IMR-90 (cell line): ENCODE measurements at regions not wholly inside any gene's neighbourhood (a gene's known extent, or its start where the extent isn't known, plus 50 kb on each side); places are given as distances from the start of the nearest gene placed in this dataset.

Experiments used
- ATAC-seq: fragments of 200-7000 bp; cut with Tn5 transposase; 2 replicates; pipeline ENCODE4 v1.9.1; 2020; ENCODE audit warnings: low read depth, mild to moderate bottlenecking, moderate library complexity
- BruUV-seq: library from RNA; stranded (reverse); fragments of 400-500 nt; replicated peaks from 2 replicates; lab custom pipeline; 2021; lab: Mats Ljungman, UMichigan
- CTCF ChIA-PET: fragments of 300-600 bp; formaldehyde crosslinking; extraction: SDS; loops from one replicate; lab custom pipeline; 2021; ENCODE audit warnings: antibody characterized with exemption; lab: Yijun Ruan, JAX
- POLR2A ChIA-PET: fragments of 300-600 bp; sonication (Branson Sonifier 250); formaldehyde crosslinking; loops from one replicate; lab custom pipeline; 2022; ENCODE audit warnings: antibody characterized with exemption; ENCODE audit not compliant: unreplicated experiment; lab: Charles Lee
- DNase-seq: peaks from one replicate; pipeline ENCODE4 v3.0.0; 2013
- H2AFZ ChIP-seq: replicated peaks from 2 replicates; pipeline ENCODE3; 2013; ENCODE audit warnings: low read length, mild to moderate bottlenecking; ENCODE audit not compliant: poor library complexity
- H2AK5ac ChIP-seq: 2 replicates; pipeline ENCODE4 v1.6.1; 2013; ENCODE audit warnings: low read depth, low read length, inconsistent platforms
- H2AK9ac ChIP-seq: replicated peaks from 2 replicates; pipeline ENCODE3; 2013; ENCODE audit warnings: mild to moderate bottlenecking, low read depth, low read length, moderate library complexity; ENCODE audit not compliant: poor library complexity
- H2BK120ac ChIP-seq: 2 replicates; pipeline ENCODE4 v1.6.1; 2013; ENCODE audit warnings: low read depth, low read length, inconsistent platforms
- H2BK15ac ChIP-seq: 3 replicates; pipeline ENCODE4 v1.6.1; 2013; ENCODE audit warnings: low read depth, low read length, inconsistent platforms
- H2BK20ac ChIP-seq: 2 replicates; pipeline ENCODE4 v1.6.1; 2013; ENCODE audit warnings: low read depth, mild to moderate bottlenecking, inconsistent platforms, low read length, moderate library complexity
- H2BK5ac ChIP-seq: 2 replicates; pipeline ENCODE4 v1.6.1; 2013; ENCODE audit warnings: mild to moderate bottlenecking, low read depth, low read length, inconsistent platforms; ENCODE audit not compliant: poor library complexity, severe bottlenecking
- H3K14ac ChIP-seq: replicated peaks from 2 replicates; pipeline ENCODE4 v1.6.1; 2013; ENCODE audit warnings: low read depth, low read length, inconsistent platforms
- H3K18ac ChIP-seq: 2 replicates; pipeline ENCODE4 v1.6.1; 2013; ENCODE audit warnings: low read depth, low read length, control low read depth
- H3K23ac ChIP-seq: 2 replicates; pipeline ENCODE4 v1.6.1; 2013; ENCODE audit warnings: low read depth, low read length, inconsistent platforms
- H3K27ac ChIP-seq: 2 replicates; pipeline ENCODE4 v1.5.1; 2013; ENCODE audit warnings: mild to moderate bottlenecking, control low read depth, low read length; ENCODE audit not compliant: insufficient read depth
- H3K27me3 ChIP-seq: 2 replicates; pipeline ENCODE4 v1.6.1; 2013; ENCODE audit warnings: low read length; ENCODE audit not compliant: control insufficient read depth, insufficient read depth
- H3K36me3 ChIP-seq: 2 replicates; pipeline ENCODE4 v1.6.1; 2013; ENCODE audit warnings: low read length, mixed read lengths; ENCODE audit not compliant: control insufficient read depth, insufficient read depth
- H3K4ac ChIP-seq: 2 replicates; pipeline ENCODE4 v1.6.1; 2013; ENCODE audit warnings: low read depth, low read length, inconsistent platforms
- H3K4me1 ChIP-seq: 2 replicates; pipeline ENCODE4 v1.6.1; 2013; ENCODE audit warnings: low read length, mixed read lengths; ENCODE audit not compliant: control insufficient read depth, insufficient read depth
- H3K4me2 ChIP-seq: 2 replicates; pipeline ENCODE4 v1.6.1; 2013; ENCODE audit warnings: low read depth, mild to moderate bottlenecking, control low read depth, low read length, moderate library complexity
- H3K4me3 ChIP-seq: 2 replicates; pipeline ENCODE4 v1.5.1; 2013; ENCODE audit warnings: low read depth, mild to moderate bottlenecking, control low read depth, low read length, moderate library complexity; ENCODE audit not compliant: insufficient read depth
- H3K56ac ChIP-seq: 2 replicates; pipeline ENCODE4 v1.6.1; 2013; ENCODE audit warnings: low read length, inconsistent platforms; ENCODE audit not compliant: insufficient read depth; ENCODE audit errors: extremely low read depth
- H3K79me1 ChIP-seq, 2 experiments: 2 replicates each; pipeline ENCODE4 v1.6.1; 2013; ENCODE audit warnings: low read length in 2 of 2, inconsistent platforms in 1 of 2, low read depth in 1 of 2
- H3K9ac ChIP-seq: 2 replicates; pipeline ENCODE4 v1.6.1; 2013; ENCODE audit warnings: low read depth, low read length, control low read depth
- H3K9me1 ChIP-seq: 2 replicates; pipeline ENCODE4 v1.6.1; 2013; ENCODE audit warnings: low read length, inconsistent platforms; ENCODE audit not compliant: insufficient read depth
- H3K9me3 ChIP-seq: 2 replicates; pipeline ENCODE4 v1.6.1; 2013; ENCODE audit warnings: low read length; ENCODE audit not compliant: control insufficient read depth, insufficient read depth
- H4K20me1 ChIP-seq: 2 replicates; pipeline ENCODE4 v1.6.1; 2013; ENCODE audit warnings: low read length, inconsistent platforms; ENCODE audit not compliant: insufficient read depth
- H4K5ac ChIP-seq: 2 replicates; pipeline ENCODE4 v1.6.1; 2013; ENCODE audit warnings: mild to moderate bottlenecking, low read depth, low read length, control low read depth
- H4K8ac ChIP-seq, 2 experiments: 2 replicates each; pipeline ENCODE4 v1.6.1; 2013; ENCODE audit warnings: low read depth in 2 of 2, low read length in 2 of 2, control low read depth in 1 of 2, inconsistent platforms in 1 of 2
- H4K91ac ChIP-seq: 2 replicates; pipeline ENCODE4 v1.6.1; 2013; ENCODE audit warnings: low read depth, low read length, inconsistent platforms; ENCODE audit not compliant: insufficient read depth
- BHLHE40 ChIP-seq: fragments of 150-350 bp; IDR thresholded peaks from 2 replicates; pipeline ENCODE4 v1.6.1; 2016; ENCODE audit warnings: mild to moderate bottlenecking, low read depth, low read length
- CEBPB ChIP-seq: IDR thresholded peaks from 2 replicates; pipeline ENCODE4 v1.6.1; 2012; ENCODE audit warnings: low read depth, low read length, improper control_type of control experiment
- CHD1 ChIP-seq: IDR thresholded peaks from 2 replicates; pipeline ENCODE4 v1.6.1; 2012; ENCODE audit warnings: low read depth, low read length, improper control_type of control experiment
- FOS ChIP-seq: fragments of 150-350 bp; IDR thresholded peaks from 2 replicates; pipeline ENCODE4 v1.6.1; 2016; ENCODE audit warnings: low read depth, low read length
- MAFK ChIP-seq: IDR thresholded peaks from 2 replicates; pipeline ENCODE4 v1.6.1; 2012; ENCODE audit warnings: low read depth, low read length, improper control_type of control experiment
- MAZ ChIP-seq: IDR thresholded peaks from 2 replicates; pipeline ENCODE4 v1.6.1; 2012; ENCODE audit warnings: low read depth, mild to moderate bottlenecking, low read length, improper control_type of control experiment, moderate library complexity, borderline replicate concordance
- MXI1 ChIP-seq: IDR thresholded peaks from 2 replicates; pipeline ENCODE4 v1.6.1; 2012; ENCODE audit warnings: low read depth, mild to moderate bottlenecking, low read length, moderate library complexity, borderline replicate concordance
- NFE2L2 ChIP-seq: fragments of 150-350 bp; IDR thresholded peaks from 2 replicates; pipeline ENCODE4 v1.6.1; 2016; ENCODE audit warnings: low read depth, mild to moderate bottlenecking, low read length
- POLR2A ChIP-seq: IDR thresholded peaks from 2 replicates; pipeline ENCODE4 v1.6.1; 2012; ENCODE audit warnings: mild to moderate bottlenecking, low read depth, low read length
- RAD21 ChIP-seq: IDR thresholded peaks from 2 replicates; pipeline ENCODE4 v1.6.1; 2012; ENCODE audit warnings: low read length, improper control_type of control experiment
- RCOR1 ChIP-seq: IDR thresholded peaks from 2 replicates; pipeline ENCODE4 v1.6.1; 2012; ENCODE audit warnings: mild to moderate bottlenecking, low read length, improper control_type of control experiment; ENCODE audit not compliant: insufficient replicate concordance
- RFX5 ChIP-seq: IDR thresholded peaks from 2 replicates; pipeline ENCODE4 v1.8.0; 2012; ENCODE audit warnings: low read depth, mild to moderate bottlenecking, low read length, moderate library complexity
- SMC3 ChIP-seq: fragments of 150-350 bp; IDR thresholded peaks from 2 replicates; pipeline ENCODE4 v1.6.1; 2016; ENCODE audit warnings: low read depth, mild to moderate bottlenecking, antibody characterized with exemption, low read length, moderate library complexity
- WGBS, 2 experiments: methylation state at CpG; one replicate each; pipeline versions ENCODE4 v1.1.5 to v1.1.7; 2013; ENCODE audit warnings: missing lambda C conversion rate in 2 of 2; ENCODE audit not compliant: insufficient read length in 1 of 2; ENCODE audit errors: extremely low coverage in 2 of 2; 5-methylcytosine and 5-hydroxymethylcytosine counted together
- dilution Hi-C: fragments of 300-500 bp; cut with HindIII; formaldehyde crosslinking; loops from one replicate; pipeline ENCODE4 v1.14.3; 2018; ENCODE audit warnings: low sequenced_read_pairs; ENCODE audit not compliant: unreplicated experiment
- in situ Hi-C: fragments of 300-500 bp; cut with MboI; formaldehyde crosslinking; loops from 3 replicates; pipeline ENCODE4 v1.14.3; 2019; ENCODE audit warnings: low sequenced_read_pairs, inconsistent platforms, mixed read lengths
- intact Hi-C: fragments of 100-400 bp; cut with micrococcal nuclease; formaldehyde crosslinking; loops from 2 replicates; pipeline ENCODE4 v1.10.0; 2022
- TF ChIP-seq, protein P1 (sequence below): fragments of 150-350 bp; IDR thresholded peaks from 2 replicates; pipeline ENCODE4 v1.6.1; 2017; ENCODE audit warnings: mild to moderate bottlenecking, antibody characterized with exemption, low read length, low read depth
- TF ChIP-seq, protein P2 (sequence below): fragments of 150-350 bp; IDR thresholded peaks from 2 replicates; pipeline ENCODE4 v1.6.1; 2016; ENCODE audit warnings: low read depth, mild to moderate bottlenecking, low read length, moderate library complexity, borderline replicate concordance
- TF ChIP-seq, protein P3 (sequence below): conservative IDR thresholded peaks from 2 replicates; pipeline ENCODE4 v1.5.1; 2012; ENCODE audit warnings: mild to moderate bottlenecking, low read depth, low read length, improper control_type of control experiment

DNA sequence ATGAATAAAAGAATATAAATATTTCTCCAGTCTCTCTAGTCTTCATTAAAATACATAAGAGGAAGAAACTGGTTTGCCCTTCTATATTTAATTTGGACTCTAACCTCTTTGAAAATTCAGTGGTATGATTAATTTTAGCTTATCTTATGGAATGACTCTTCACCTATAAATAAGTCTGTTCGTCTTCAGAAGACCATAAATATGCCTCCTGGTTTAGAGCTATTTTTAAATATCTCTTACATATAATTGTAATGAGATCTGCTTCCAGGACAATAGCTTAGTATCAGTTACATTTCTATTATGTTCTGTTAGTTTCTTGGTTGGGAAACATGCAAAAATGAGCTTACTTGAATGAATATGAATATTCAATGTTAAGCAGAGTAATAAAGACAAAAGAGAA is 257.5 kb upstream of the HMGA2 start:
- in situ Hi-C loops: no loop called here

More for the DNA sequence above, 257.5 kb upstream of the HMGA2 start:
- BruUV-seq: no TSS peak
- H4K5ac ChIP-seq: 0 out of 2 replicates have a peak overlapping the region, but pooled peaks have one; percentile 37
- no peak for ATAC-seq
- H3K14ac ChIP-seq: peak overlapping the region; percentile 99; the same call in 1 of the 2 replicates
- peak overlapping the region; percentile 98; the same call in 1 of the 2 replicates for H3K4ac ChIP-seq
- H2BK5ac ChIP-seq: peak overlapping the region; percentile 98
- peaks cover 23% of the 10 kb centered on the region for H3K4me1 ChIP-seq
- WGBS, 2 experiments: no CpG with 5 or more reads among the region's 1 CpG
- no peaks in the 10 kb centered on the region for H3K27me3 ChIP-seq
- H2BK15ac ChIP-seq: no peak overlapping the region
- DNase-seq: peak; percentile 45
- peak overlapping the region; percentile 65; the same call in 1 of the 2 replicates for H3K9ac ChIP-seq
- no peak overlapping the region for H2AK9ac ChIP-seq
- peak overlapping the region; percentile 78 to 98; a peak in 2 of 4 replicates for H4K8ac ChIP-seq
- peak overlapping the region; percentile 95 for H3K56ac ChIP-seq
- H3K9me3 ChIP-seq: no peaks in the 10 kb centered on the region
- H2AK5ac ChIP-seq: no peak overlapping the region
- no peak overlapping the region for H2AFZ ChIP-seq
- peak overlapping the region; percentile 99 for H2BK120ac ChIP-seq
- peaks cover 15% of the 10 kb centered on the region for H3K9me1 ChIP-seq
- POLR2A ChIA-PET: interaction anchor here (0.7 to 1.3 kb wide), 3 partner anchors 8 to 36 kb away, joined by 3 to 6 read pairs (median 4); no protein-coding TSS in a partner anchor
- dilution Hi-C loops (no loop called here), intact Hi-C loops (loop anchor here (1.0 to 5.0 kb wide), 3 partner anchors 30 to 541 kb away; no protein-coding TSS in a partner anchor)
- no peak overlapping the region for H3K4me3 ChIP-seq
- peak overlapping the region; percentile 89 for H3K4me2 ChIP-seq
- H3K79me1 ChIP-seq: peaks cover 0 to 28% of the 10 kb centered on the region in 2 experiments; a peak in 2 of 4 replicates
- peaks cover 6% of the 10 kb centered on the region; the same call in 1 of the 2 replicates for H4K20me1 ChIP-seq
- H3K18ac ChIP-seq: peak overlapping the region; percentile 97
- CTCF ChIA-PET: interaction anchor here (1.3 to 1.4 kb wide), 2 partner anchors 10 to 36 kb away, joined by 7 to 13 read pairs; no protein-coding TSS in a partner anchor
- no peak overlapping the region; the same call in 1 of the 2 replicates for H3K23ac ChIP-seq
- H2BK20ac ChIP-seq: peak overlapping the region; percentile 99; the same call in 1 of the 2 replicates
- no peaks in the 10 kb centered on the region for H3K36me3 ChIP-seq
- H3K27ac ChIP-seq: peak overlapping the region; percentile 89; the same call in 1 of the 2 replicates
- H4K91ac ChIP-seq: 0 out of 2 replicates have a peak overlapping the region, but pooled peaks have one; percentile 90
- TF ChIP-seq BHLHE40: no peak
- TF ChIP-seq, protein P1, sequence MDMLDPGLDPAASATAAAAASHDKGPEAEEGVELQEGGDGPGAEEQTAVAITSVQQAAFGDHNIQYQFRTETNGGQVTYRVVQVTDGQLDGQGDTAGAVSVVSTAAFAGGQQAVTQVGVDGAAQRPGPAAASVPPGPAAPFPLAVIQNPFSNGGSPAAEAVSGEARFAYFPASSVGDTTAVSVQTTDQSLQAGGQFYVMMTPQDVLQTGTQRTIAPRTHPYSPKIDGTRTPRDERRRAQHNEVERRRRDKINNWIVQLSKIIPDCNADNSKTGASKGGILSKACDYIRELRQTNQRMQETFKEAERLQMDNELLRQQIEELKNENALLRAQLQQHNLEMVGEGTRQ: no peak
- no peak for TF ChIP-seq MAZ
- no peak for TF ChIP-seq RCOR1
- TF ChIP-seq RFX5: no peak
- no peak for TF ChIP-seq CHD1
- TF ChIP-seq SMC3: no peak
- TF ChIP-seq RAD21: no peak
- TF ChIP-seq, protein P2, sequence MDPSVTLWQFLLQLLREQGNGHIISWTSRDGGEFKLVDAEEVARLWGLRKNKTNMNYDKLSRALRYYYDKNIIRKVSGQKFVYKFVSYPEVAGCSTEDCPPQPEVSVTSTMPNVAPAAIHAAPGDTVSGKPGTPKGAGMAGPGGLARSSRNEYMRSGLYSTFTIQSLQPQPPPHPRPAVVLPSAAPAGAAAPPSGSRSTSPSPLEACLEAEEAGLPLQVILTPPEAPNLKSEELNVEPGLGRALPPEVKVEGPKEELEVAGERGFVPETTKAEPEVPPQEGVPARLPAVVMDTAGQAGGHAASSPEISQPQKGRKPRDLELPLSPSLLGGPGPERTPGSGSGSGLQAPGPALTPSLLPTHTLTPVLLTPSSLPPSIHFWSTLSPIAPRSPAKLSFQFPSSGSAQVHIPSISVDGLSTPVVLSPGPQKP: no peak
- TF ChIP-seq MAFK: no peak
- TF ChIP-seq CEBPB: no peak
- TF ChIP-seq, protein P3, sequence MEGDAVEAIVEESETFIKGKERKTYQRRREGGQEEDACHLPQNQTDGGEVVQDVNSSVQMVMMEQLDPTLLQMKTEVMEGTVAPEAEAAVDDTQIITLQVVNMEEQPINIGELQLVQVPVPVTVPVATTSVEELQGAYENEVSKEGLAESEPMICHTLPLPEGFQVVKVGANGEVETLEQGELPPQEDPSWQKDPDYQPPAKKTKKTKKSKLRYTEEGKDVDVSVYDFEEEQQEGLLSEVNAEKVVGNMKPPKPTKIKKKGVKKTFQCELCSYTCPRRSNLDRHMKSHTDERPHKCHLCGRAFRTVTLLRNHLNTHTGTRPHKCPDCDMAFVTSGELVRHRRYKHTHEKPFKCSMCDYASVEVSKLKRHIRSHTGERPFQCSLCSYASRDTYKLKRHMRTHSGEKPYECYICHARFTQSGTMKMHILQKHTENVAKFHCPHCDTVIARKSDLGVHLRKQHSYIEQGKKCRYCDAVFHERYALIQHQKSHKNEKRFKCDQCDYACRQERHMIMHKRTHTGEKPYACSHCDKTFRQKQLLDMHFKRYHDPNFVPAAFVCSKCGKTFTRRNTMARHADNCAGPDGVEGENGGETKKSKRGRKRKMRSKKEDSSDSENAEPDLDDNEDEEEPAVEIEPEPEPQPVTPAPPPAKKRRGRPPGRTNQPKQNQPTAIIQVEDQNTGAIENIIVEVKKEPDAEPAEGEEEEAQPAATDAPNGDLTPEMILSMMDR: no peak
- no peak for TF ChIP-seq FOS
- no peak for TF ChIP-seq NFE2L2
- TF ChIP-seq POLR2A: no peak
- no peak for TF ChIP-seq MXI1
